GM19395 (cell line): ENCODE measurements at regions not wholly inside any gene's neighbourhood (a gene's known extent, or its start where the extent isn't known, plus 50 kb on each side); places are given as distances from the start of the nearest gene placed in this dataset.
"Not testable (repeated sequence)": the region's sequence is repeated elsewhere in the genome, so short reads cannot be mapped to it uniquely, and the experiment has no call there.

ENCODE experiments used
- ATAC-seq: cut with Tn5 transposase; IDR thresholded peaks from one replicate; pipeline ENCODE4 v1.9.1; 2021; ENCODE audit warnings: mild to moderate bottlenecking, moderate library complexity; ENCODE audit not compliant: unreplicated experiment

DNA sequence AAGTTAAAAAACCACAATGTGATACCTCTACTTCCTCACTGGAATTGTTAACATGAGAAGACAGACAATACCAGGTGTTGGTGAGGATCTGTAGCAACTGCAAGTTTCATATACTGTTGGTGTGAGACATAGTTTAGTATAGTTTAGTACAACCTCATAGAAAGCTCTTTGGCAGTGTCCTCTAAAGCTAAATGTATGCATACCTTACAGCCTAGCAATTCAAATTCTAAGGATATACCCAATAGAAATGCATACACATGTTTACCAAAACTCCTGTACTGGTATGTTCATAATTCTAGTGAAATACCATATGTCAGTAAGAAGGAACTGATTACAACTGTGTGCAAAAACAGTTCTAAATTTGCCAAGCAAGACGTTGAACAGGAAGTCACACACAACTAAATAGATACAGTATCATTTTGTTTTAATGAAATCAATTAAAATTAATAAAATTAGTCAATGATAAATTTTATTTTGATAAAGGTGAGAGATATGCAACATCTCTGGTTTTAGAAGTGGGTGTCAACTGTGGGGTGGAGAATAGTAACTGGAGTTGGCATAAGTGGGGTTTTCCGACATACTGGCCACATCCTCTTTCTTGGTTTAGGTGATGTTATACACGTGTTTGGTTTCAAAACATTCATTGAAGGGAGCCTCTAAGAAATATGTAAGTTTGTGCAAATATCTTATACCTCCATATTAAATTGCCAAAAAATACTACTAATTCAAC, 450.7 kb downstream of the PTPRC start:
- peak; percentile 91 for ATAC-seq

DNA sequence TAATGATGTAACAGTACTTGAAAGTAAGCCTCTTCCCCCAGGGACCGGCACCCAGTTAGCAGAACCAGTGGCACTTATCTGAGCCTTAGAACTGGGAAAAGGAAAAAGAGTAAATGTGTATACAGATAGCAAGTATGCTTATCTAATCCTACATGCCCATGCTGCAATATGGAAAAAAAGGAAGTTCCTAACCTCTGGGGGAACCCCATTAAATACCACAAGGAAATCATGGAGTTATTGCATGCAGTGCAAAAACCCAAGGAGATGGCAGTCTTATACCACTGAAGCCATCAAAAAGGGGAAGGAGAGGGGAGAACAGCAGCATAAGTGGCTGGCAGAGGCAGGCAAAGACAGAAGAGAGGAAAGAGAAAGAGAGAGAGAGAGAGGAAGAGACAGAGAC, 456.8 kb downstream of the PTPRC start:
- not testable (repeated sequence) for ATAC-seq

DNA sequence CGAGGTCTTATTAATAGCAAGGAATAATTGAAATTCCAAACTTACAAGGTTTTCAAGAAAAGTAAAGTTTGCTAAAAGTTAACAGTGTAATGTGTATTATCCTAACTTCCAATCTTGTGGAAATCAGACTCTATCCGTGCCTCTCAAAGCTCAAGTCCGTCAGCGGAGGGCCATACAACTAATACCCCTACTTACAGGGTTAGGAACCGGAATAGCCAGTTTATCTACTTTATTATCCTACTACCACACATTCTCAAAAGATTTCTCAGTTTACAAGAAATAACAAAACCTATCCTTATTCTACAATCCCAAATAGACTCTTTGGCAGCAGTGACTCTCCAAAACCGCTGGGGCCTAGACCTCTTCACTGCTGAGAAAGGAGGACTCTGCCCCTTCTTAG, 457.8 kb downstream of the PTPRC start:
- no peak for ATAC-seq

GRCh38 chr1:199098468-199098867, 459.6 kb downstream of the PTPRC start:
- no peak for ATAC-seq

DNA sequence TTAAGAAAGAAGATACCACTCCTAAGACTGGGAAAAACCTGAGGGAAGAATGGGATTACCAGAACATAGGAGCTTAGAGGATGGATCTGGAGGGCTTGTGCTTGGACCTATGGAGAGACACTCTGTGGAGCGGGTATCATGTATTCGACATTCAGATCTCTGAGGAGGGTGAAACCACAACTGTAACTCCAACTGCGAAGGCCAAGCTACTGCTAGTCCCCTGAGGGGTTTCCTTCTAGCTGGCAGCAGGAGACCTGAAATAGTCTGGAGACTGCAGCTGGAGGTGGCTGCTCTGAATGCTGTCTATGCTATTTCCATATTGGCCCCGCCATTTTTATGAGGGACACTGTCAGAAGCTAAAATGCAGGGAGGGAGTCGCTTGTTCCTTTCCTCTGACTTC, 462.3 kb downstream of the PTPRC start:
- ATAC-seq, result no peak

- ATAC-seq, result no peak
Observed at GRCh38 chr1:199101635-199102034, 462.8 kb downstream of the PTPRC start.

GRCh38 chr1:199102239-199102638, 463.4 kb downstream of the PTPRC start:
- peak; percentile 66 for ATAC-seq

GRCh38 chr1:199109160-199109559, 470.3 kb downstream of the PTPRC start:
- ATAC-seq, result no peak

- no peak for ATAC-seq
Observed at GRCh38 chr1:199112365-199112764, 473.5 kb downstream of the PTPRC start.

GRCh38 chr1:199113265-199113869, 474.5 kb downstream of the PTPRC start:
- ATAC-seq, result peak; percentile 63

DNA sequence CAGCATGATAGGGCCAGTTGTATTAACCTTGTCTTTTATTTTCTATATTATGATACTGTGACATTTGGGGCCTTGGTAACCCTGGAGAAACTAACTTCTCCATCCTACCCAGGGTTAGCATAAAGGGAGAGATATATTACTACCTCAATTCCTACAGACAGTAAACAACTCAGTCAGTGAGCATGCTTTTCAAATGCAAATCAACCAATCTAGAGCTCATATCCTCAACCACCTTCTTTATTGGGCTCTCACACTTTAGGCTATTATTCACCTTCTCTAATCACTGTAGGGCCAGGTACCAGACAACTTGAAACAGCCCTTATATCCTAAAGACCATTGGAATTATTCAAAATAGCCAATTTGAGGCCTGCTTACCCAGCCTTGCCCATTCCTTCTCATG, 477.6 kb downstream of the PTPRC start:
- no peak for ATAC-seq

DNA sequence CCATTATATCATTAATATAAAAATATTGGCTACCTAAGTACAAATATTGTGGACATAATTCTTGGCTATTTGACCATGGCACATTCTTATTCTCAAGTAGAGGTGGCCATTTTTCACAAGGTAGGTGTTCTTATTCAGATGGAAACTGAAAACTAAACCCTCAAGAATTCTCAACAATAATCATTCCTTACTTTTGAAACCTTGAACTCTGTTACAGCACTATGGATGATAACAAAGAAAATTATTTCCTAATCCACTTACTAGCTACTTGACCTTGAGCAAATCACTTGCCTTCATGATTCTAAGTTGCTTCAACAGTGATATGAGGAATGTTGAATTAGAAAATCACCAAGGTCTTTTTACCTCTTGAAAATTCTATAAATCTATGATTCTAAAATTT, 482.2 kb downstream of the PTPRC start:
- ATAC-seq, result no peak

- no peak for ATAC-seq
Observed at GRCh38 chr1:199122085-199122484, 483.2 kb downstream of the PTPRC start.

GRCh38 chr1:199122532-199123311, 483.9 kb downstream of the PTPRC start:
- no peak for ATAC-seq

DNA sequence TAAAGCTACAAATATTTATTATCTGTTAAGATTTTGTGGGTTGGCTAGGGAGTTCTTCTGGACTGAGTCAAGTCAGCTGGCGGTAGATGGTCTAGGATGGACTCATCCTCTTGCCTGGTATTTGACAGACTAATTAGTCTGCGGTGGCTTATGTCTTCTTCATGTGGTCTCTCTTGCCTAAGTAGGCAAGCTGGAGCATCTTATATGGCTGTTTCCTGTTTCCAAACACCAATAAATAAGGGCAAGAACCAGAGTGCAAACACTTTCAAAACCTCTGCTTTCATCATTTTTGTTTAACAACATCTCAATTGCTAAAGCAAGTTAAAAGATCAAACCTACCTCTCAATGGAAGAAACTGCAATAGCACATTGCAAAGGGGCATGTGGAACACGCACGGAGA, 484.8 kb downstream of the PTPRC start:
- ATAC-seq, result no peak

- ATAC-seq, result no peak
Observed at GRCh38 chr1:199124351-199124750, 485.5 kb downstream of the PTPRC start.

DNA sequence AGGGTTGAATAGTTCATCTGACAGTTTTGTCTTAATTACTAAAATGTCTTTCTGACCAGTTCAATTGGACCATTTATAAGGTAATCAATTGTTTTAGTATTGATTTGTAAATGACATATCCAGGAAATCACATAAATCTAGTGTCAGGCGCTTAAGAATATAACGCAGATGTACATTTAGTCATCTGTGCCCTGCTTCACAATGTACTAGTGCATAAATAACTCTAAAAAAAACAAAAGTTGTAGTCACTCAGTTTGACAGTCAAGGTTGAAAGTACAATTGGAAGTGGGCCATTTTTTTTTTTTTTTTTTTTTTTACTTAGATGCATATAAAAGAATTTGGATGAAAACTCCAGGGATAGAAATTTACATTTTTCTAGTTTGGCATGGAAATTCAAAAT, 490.4 kb downstream of the PTPRC start:
- no peak for ATAC-seq

- ATAC-seq, result no peak
Observed at GRCh38 chr1:199132006-199132405, 493.2 kb downstream of the PTPRC start.

DNA sequence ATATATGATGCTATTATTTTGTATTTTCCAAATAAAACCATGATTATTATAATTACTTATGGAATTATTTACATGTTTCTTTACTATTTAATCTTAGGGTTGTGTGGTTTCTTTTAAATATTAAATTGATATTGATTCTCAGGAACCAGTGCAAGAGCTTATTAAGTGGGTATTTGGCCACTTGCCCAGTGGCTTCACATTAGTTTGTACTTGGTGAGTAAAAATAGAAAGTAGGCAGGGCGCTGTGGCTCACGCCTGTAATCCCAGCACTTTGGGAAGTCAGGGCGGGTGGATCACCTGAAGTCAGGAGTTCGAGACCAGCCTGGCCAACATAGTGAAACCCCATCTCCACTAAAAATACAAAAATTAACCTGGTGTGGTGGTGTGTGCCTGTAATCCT, 497.1 kb downstream of the PTPRC start:
- ATAC-seq, result no peak

- ATAC-seq, result no peak
Observed at GRCh38 chr1:199138061-199138460, 499.2 kb downstream of the PTPRC start.

- ATAC-seq, result no peak
Observed at GRCh38 chr1:199149591-199149990, 510.8 kb downstream of the PTPRC start.

DNA sequence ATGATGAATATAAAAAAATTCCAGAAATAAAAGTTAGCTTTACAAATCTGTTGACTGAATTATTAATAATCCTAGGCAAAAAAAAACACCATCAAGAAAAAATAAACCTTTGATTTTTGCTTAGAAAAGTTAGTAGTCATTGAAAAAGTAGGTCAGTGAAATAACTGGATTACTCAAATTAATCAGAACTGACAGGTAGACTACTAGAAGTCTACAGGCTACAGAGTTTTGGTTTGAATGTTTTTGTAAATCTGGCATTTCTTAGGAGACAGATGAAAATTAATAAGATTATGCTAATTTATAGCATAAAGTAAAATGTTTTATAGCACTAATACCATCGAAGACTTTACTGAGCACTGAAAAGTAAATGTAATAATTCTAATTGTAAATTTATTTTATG, 511.9 kb downstream of the PTPRC start:
- no peak for ATAC-seq
